GM18505 (cell line): ENCODE measurements at regions not wholly inside any gene's neighbourhood (a gene's known extent, or its start where the extent isn't known, plus 50 kb on each side); places are given as distances from the start of the nearest gene placed in this dataset.
"Not testable (repeated sequence)": the region's sequence is repeated elsewhere in the genome, so short reads cannot be mapped to it uniquely, and the experiment has no call there.

Experiments used
- ATAC-seq: cut with Tn5 transposase; IDR thresholded peaks from one replicate; pipeline ENCODE4 v1.9.1; 2021; ENCODE audit not compliant: unreplicated experiment
- POLR2A ChIP-seq: IDR thresholded peaks from 4 replicates; pipeline ENCODE4 v1.6.1; 2011; ENCODE audit warnings: borderline replicate concordance; ENCODE audit not compliant: insufficient read depth, insufficient read length; ENCODE audit errors: extremely low read depth

DNA sequence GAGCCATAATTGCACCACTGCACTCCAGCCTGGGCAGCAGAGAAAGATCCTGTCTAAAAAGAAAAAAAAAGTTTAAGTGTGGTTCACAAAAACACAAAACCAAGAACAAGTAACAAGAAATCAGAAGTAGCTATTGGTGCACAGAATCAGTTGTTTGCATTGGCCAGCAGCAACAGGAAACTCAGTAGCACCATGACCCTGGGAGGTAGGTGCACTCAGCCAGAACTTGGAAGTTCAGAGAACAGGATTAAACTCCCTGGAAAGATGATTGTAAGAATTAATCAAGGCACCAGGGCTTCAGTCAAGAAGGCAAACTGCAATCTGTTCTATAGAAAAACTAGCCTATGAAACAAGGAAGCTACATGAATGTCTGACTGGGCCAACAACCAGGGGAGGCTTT lies 267.9 kb downstream of the COL12A1 start:
- no peak for TF ChIP-seq POLR2A
- ATAC-seq, result no peak

- no peak for ATAC-seq
- no peak for TF ChIP-seq POLR2A
These were observed 269.0 kb downstream of the COL12A1 start for GRCh38 chr6:74936886-74937285.

DNA sequence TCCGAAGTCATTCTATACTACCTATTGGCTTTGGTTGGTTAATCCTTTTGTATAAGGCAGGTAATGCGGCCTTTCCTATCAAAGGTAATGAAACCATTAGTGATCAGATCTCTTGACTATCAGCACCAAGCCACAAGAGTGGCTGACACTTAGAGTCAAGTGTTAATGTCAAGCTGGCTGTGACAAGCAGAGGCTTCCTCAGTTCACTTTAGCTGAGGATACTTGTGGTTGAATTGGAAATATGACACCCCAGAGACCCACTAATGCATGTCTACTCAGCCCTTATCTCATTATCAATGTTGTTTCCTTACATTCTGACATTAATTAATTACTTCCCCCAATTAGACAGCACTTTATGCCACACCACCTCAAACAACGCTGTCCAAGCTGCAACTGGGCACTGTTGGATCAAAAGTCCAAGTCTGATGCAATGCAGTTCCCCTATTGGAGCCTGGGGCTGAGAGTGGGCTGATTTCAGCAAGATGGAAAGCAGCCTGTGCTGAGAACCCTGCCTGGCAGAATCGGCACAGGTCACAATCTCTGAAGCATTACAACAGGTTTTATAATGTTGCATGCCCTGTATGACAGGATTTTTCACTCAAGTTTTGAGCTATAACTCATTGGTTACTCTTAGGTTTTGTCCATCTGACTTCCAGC lies 273.5 kb downstream of the COL12A1 start:
- ATAC-seq, result no peak
- no peak for TF ChIP-seq POLR2A

DNA sequence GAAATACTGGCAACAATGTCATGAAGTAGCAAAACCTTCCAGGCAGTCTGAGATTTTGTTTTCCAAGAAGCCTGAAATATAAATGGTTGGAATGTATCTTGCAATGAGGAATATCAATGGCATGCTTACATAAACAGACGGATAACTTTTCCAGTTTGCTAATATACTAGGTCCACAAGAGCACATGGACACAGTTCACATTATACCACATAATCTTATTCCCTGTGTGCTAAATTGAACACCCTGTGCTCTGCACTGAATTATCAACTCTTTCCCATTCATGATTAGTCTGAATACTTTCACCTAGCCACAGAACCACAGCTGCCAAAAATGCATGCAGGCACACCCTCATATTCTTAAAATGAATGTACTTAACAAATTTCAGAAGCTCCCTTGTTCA lies 274.3 kb downstream of the COL12A1 start:
- ATAC-seq, result no peak
- TF ChIP-seq POLR2A, result no peak

GRCh38 chr6:74928203-74928602 lies 277.6 kb downstream of the COL12A1 start:
- no peak for TF ChIP-seq POLR2A
- no peak for ATAC-seq

- TF ChIP-seq POLR2A, result no peak
- no peak for ATAC-seq
These were observed 278.6 kb downstream of the COL12A1 start for GRCh38 chr6:74927299-74927698.

DNA sequence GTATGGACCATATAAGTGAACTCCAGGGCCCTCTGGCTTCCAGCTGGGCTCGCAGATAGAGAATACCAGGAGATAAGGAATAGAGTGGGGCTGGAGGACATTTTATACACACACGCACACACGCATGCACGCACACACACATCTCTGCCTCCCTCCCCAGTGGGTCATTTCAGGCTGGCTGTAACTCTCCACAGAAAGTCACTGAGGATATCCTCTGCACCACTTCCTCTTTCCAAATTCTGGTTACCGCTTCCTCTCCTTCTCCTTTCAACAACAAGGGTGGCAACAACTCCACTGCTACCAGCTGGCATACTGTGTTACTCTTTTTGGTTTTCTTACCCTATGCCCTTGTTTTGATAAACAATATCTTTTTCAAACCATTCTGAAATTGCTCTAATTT lies 280.2 kb downstream of the COL12A1 start:
- ATAC-seq, result peak; percentile 93
- no peak for TF ChIP-seq POLR2A

DNA sequence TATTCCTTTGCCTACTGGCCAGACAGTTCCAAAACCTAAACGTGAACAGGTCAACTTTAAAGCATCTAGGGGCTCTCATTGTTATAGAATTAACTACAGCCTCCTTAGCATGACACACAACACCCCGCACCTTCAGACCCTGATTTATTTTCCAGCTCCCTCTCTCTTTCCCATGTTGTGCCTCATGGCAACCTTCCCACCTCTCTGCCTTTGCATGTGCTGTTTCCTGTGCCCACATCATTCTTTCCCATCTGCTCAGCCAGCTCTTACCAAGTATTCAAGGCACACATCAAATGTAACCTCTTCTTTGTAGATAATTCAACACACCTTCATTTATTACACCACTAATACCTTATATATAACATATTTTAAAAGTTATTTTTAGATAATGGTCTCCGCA lies 291.0 kb downstream of the COL12A1 start:
- ATAC-seq, result no peak
- TF ChIP-seq POLR2A, result no peak

DNA sequence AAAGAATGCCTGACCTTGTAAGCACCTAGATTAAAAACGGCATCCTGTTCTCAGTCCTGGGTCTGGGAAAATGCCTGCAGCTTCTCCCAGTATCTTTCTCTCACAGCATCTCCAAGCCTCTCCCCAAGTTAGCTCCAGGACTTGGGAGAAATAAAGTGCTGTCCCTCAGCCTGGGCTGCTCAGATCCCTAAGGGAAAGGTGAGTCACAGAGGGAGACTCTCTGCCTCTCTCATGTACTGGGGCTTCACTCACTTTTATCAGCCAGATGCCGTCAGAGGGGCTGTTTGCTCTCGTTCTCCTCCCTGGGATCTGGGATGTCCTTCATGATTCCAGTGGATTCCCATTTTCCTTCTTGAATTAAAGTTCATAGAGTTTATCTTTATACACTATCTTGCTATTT lies 293.6 kb downstream of the COL12A1 start:
- ATAC-seq, result no peak
- no peak for TF ChIP-seq POLR2A

GRCh38 chr6:74902846-74903245 lies 303.0 kb downstream of the COL12A1 start:
- no peak for TF ChIP-seq POLR2A
- no peak for ATAC-seq

DNA sequence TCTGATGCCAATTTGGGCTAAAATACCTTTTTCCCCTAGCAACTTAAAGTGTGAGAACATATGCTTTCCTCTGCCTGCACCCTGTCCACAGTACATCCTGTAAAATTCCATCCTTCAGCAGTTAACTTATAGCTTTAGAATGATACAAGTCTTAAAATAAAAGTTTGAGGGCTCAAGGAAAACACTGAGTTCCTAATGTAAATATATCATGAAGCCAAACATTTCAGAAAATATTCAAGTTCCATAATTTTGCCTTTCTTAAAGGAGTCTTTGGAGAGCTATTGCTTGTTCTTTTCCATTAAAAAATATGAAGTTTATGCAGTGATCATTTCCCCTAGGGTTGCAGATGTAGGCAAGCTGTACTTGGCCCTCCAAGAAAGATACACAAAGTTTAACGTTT lies 303.8 kb downstream of the COL12A1 start:
- no peak for ATAC-seq
- TF ChIP-seq POLR2A, result no peak

DNA sequence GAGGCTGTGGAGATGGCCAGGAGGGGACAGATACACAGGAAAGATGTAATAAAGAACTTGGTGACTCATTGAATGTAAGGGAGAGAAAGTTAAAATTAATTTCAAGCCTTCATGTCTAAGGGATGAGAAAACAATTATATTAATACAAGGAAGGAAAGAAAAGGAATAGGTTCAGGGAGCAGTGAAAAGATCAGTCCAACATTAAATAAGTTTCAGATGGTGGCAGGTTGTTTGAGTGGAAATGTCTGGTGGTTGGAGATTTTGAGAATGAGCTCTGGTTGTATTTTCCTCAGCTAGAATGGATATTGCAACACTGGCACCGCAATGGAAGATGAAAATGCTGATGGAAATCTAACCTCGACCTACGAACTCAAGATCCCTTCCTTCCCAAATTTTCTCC lies 304.3 kb downstream of the COL12A1 start:
- no peak for ATAC-seq
- no peak for TF ChIP-seq POLR2A

DNA sequence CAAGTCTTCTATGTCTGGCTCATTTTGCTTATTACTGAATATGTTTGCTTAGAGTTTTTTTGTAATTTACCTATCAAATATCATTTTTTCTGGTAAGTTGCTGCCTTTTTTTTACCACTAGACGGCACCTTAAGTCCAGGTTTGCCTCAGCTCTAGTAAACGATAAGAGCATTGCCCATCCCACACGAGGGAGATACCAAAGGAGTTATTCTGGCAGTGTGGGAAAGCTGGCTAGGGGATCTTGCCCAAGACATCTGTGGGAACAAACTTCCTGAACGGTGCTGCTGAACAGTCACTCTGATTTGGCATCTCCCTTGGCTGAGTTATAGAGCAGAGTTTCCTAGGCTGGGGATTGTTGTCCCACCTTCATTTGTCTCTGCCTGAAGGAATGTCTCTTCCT lies 306.4 kb downstream of the COL12A1 start:
- ATAC-seq, result no peak
- no peak for TF ChIP-seq POLR2A

DNA sequence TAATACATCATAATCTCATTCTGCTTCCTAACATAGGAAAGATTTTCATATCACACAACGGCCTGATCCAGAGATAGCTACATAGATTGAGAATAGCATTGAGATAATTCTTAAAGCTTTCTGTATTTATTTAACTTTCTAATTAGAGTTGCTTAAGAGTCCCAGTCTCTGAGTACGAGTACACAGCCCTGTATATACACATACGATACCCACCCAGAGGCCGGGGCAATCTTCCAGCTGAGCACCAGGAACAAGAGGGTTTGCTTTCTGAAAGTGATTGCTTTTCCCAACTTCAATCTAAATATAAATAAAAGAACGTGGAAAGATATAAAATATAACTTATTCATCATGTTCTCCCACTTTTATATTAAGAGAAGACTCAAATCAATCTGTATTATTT lies 313.8 kb downstream of the COL12A1 start:
- no peak for ATAC-seq
- TF ChIP-seq POLR2A, result no peak

- TF ChIP-seq POLR2A, result no peak
- ATAC-seq, result no peak
These were observed 314.5 kb downstream of the COL12A1 start for GRCh38 chr6:74891349-74891831.

- TF ChIP-seq POLR2A, result no peak
- no peak for ATAC-seq
These were observed 316.2 kb downstream of the COL12A1 start for GRCh38 chr6:74889635-74890034.

DNA sequence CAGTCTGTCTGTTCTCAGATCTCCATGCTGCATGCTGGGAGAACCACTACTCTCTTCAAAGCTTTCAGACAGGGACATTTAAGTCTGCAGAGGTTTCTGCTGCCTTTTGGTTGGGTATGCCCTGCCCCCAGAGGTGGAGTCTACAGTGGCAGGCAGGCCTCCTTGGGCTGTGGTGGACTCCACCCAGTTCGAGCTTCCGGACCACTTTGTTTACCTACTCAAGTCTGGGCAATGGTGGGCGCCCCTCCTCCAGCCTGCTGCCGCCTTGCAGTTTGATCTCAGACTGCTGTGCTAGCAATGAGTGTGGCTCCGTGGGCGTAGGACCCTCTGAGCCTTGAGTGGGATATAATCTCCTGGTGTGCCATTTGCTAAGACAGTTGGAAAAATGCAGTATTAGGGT lies 317.1 kb downstream of the COL12A1 start:
- ATAC-seq, result not testable (repeated sequence)
